Sigmoid colon (tissue), 3 donors: ENCODE measurements at regions not wholly inside any gene's neighbourhood (a gene's known extent, or its start where the extent isn't known, plus 50 kb on each side); places are given as distances from the start of the nearest gene placed in this dataset.

Source experiments
- POLR2A ChIP-seq, 2 donors: fragments of 450-650 bp; IDR thresholded peaks; one replicate each; pipeline ENCODE4 v1.6.1; 2016; ENCODE audit warnings: antibody characterized with exemption in 2 of 2, mild to moderate bottlenecking in 2 of 2, moderate library complexity in 2 of 2
- TF ChIP-seq, protein P1 (sequence below), 4 experiments: fragments of 450-650 bp in 3 of 4; fragments of 200-600 bp in 1 of 4; IDR thresholded peaks; one replicate each; pipeline ENCODE4 v1.5.1; 2016 to 2019; ENCODE audit warnings: antibody characterized with exemption in 4 of 4, mild to moderate bottlenecking in 3 of 4, moderate library complexity in 2 of 4

DNA sequence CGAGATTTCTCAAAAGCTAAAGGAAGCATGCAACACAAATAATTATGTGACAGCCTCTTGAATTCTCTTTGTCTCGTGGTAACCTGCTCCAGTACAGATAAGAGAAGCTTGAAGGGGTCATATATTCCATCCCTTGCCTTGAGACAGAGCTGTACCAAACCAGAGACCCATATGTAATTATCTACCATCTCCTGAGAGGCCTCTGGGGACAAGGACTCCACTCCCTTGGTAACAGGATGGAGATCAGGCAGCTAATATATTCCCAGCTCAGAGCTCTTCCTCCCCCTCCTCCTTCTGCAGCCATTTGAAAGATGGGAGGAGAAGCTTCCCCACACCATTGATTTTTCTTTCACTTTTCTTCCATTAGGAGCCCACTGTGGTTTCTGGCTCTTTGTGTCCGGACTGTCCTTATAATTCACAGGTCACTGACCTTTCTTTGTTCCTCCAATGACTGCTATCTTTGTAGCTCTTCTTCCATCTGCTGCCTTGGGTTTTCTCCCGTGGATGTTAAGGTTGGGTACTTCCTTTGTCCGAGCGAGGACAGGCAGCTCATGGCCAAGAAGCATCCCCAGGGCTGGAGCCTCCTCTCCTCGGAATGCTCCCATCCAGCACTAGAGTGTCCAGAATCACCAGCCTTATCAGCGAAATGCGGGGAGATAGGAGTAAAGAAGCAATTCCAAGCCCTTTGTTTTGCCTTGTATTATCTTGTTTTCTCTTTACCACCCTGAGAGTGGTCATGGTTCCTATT is 51.4 kb upstream of the CALM2 start:
- no peak for TF ChIP-seq POLR2A (IDR thresholded peaks at IDR 0.05)
- TF ChIP-seq, protein P1, sequence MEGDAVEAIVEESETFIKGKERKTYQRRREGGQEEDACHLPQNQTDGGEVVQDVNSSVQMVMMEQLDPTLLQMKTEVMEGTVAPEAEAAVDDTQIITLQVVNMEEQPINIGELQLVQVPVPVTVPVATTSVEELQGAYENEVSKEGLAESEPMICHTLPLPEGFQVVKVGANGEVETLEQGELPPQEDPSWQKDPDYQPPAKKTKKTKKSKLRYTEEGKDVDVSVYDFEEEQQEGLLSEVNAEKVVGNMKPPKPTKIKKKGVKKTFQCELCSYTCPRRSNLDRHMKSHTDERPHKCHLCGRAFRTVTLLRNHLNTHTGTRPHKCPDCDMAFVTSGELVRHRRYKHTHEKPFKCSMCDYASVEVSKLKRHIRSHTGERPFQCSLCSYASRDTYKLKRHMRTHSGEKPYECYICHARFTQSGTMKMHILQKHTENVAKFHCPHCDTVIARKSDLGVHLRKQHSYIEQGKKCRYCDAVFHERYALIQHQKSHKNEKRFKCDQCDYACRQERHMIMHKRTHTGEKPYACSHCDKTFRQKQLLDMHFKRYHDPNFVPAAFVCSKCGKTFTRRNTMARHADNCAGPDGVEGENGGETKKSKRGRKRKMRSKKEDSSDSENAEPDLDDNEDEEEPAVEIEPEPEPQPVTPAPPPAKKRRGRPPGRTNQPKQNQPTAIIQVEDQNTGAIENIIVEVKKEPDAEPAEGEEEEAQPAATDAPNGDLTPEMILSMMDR (IDR thresholded peaks at IDR 0.05) = no peak
